ENCODE measurements at regions not wholly inside any gene's neighbourhood (a gene's known extent, or its start where the extent isn't known, plus 50 kb on each side); places are given as distances from the start of the nearest gene placed in this dataset.
"Not testable (repeated sequence)": the region's sequence is repeated elsewhere in the genome, so short reads cannot be mapped to it uniquely, and the experiment has no call there.

DNA sequence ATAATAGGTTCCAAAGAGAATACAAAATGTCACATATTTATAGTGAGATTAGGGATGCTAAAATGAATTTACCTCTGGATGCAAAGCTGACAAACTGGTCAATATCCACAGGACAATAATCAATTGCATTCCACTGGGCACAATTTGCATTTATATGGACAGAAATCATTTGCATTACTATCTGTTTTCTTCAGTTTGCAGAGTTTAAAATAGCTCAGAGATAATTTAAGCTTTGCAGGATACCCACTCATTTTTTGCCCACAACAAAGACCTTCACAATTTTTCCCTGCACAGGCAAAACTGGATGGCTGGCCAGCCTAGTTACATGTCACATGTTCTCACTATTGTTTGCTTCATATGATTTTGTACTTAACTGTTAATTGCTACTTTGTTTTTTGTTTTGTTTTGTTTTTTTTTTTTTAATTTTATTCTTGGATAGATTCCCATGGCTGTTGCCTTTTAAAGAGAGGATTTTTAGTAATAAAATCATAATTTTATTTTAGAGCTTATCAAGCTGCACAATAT lies 483.5 kb downstream of the UTRN start:
- DNase-seq (ENCODE audit: low read depth) = no peak

DNA sequence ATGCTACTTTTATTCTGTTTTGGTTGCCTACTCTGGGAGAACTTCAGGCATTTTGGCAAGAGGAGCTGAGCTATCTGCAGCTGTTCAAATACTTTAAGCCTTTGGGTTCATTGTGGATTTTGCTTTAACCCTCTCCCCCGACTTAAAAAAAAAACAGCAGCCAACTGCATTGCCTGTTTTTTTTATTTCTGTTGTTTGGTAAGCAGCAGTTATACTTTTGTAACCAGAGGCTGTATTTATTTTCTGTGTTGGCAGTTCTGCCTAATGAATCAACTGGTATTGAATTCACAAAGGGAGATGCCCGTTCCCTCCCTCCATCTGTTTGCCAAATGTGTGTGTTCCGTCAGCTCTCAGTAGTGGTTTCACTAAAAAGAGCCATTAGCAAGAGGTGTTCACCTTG lies 484.0 kb downstream of the UTRN start:
- no peak for DNase-seq (ENCODE audit: low read depth)

DNA sequence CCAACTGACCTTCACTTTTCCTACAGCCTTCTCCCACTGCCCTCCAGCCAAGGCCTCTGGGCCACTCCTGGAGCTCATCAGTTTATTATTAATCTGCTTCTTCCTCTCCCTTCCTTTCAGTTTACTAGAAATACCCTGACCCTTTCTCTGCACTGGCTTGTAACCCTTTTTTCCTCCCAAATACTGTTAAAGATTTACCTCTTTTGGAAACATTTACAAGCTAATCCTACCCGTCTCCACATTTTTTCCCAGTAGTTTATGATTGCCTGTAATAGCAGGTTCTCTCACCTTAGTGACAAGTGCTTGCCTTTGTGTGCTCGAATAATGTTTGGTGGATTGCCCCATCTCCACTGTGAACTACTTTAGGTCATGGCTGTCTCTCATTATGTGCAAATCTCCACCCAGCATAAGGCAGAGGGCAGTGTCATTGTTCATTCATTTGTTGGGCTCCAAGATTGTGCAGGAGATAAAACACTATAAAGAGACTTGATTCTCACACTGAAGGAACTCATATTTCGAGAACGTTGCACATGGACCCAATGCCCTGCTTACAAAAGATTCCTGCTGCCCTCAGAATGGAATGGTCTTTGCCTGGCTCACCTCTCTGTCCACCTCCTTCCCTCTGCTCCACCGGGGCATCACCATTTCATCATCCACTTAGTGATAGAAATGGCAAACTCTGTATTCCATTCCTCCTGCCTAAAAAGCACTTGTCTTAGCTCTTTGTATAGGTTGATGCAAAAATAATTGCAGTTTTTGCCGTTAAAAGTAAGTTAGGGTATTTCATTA lies 491.1 kb downstream of the UTRN start:
- DNase-seq (ENCODE audit: low read depth) = no peak

DNA sequence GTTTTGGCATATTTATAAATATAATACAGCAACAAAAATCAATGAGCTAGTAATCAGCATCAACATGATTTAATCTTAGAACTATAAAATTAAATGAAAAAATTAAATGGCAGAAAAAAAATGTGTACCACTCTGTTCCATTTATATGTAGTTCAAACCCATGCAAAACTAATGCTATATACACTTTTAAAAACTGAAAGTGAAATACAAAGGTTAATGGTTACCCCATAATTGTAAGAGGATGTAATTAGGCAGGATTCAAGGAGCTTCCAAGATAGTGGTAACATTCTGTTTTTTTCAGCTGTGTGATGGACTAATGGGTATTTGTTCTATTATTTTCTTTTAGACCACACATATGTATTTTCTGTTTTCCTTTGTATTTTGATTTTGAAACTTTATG lies 492.1 kb downstream of the UTRN start:
- DNase-seq (ENCODE audit: low read depth) = no peak

DNA sequence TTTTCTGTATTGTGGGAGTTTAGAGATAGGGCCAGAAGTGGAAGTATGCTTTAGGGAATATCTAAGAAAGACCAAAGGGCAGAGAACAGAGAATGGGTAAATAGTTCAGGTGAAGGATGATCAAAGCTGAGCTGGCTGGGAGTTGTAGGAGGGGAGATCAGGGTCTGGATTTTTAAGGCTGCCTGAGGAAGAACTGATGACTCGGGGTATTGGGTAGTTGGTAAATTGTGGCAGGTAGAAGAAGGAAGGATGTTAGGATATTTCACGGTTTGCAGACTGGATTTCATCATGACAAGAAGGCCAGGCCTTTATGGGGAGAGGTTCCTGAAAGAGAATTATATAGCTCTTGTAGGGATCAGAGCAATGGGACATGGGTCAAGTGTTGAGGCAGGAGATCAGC lies 492.9 kb downstream of the UTRN start:
- DNase-seq (ENCODE audit: low read depth) = no peak

DNA sequence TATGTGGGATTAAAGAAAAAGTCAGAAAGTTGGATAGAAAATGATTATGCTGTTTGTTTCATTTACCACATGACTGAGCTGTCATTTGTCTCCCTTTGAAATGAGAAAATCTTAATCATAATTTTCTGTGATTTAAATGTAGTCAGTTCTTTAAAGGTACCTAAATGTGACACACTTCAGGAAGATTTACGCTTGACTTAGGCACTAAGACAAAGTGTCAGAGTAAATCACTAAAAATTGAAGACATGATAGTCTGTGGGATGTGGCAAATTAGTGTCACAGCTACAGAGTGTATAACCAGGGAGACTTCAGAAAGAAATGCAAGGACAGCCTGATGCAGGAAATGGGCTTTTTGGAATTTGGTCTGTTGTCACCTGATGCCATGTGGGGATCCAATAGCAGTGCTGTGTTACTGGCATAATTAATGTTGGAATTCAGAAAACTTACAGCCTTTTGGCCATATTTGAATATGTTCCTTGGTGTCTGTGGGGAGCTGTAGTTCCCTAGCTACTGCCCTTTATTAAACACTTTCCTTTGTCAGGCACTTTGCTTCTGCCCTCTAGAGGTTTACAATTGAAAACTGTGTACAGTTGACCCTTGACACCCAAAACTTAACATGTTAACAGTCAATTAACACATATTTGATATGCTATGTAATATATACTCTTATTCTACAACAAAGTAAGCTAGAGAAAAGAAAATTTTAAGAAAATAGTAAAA lies 493.8 kb downstream of the UTRN start:
- DNase-seq (ENCODE audit: low read depth) = no peak

DNA sequence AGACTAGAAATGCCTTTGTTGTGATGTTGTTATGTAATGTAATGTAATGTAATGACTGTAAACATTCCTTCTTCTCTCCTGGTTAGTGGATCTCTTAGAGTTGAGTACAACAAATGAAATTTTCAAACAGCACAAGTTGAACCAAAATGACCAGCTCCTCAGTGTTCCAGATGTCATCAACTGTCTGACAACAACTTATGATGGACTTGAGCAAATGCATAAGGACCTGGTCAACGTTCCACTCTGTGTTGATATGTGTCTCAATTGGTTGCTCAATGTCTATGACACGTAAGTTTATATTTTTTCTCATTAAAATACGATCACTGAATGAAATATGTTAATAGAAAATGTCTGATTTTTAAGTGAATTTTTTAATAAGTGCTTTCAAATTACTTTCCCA lies 496.7 kb downstream of the UTRN start:
- no peak for DNase-seq (ENCODE audit: low read depth)

DNA sequence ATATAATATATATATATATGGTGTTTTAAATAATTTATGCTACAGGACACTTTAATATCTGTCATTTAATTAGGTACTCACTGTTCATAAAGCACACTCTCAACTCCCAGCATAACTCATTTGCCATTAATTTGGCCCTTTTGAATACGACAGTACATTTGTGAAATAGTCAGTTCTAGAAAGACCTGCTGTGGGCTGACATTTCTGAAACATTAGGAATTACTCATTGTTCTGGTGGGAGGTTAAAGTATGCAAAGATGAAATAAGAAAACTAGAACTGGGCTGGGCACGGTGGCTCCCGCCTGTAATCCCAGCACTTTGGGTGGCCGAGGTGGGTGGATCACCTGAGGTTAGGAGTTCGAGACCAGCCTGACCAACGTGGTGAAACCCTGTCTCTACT lies 497.5 kb downstream of the UTRN start:
- no peak for DNase-seq (ENCODE audit: low read depth)

DNA sequence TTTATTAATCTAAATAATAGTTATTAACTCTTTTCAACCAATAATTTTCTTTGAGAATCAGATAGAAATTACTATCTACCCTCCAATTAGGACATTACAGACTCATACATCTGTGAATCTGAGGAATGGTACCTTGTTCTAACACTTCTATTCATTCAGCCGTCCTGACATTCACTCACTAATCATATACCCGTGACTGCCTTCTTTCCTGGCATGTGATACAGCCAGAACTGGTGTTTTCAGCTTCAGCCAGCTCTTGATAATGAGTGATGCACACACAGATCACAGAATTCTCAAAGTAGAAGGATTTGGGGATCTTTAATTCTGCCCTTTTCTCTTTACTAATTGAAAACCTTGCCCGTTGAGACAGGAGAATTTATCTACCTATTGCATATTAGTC lies 499.9 kb downstream of the UTRN start:
- no peak for DNase-seq (ENCODE audit: low read depth)

DNA sequence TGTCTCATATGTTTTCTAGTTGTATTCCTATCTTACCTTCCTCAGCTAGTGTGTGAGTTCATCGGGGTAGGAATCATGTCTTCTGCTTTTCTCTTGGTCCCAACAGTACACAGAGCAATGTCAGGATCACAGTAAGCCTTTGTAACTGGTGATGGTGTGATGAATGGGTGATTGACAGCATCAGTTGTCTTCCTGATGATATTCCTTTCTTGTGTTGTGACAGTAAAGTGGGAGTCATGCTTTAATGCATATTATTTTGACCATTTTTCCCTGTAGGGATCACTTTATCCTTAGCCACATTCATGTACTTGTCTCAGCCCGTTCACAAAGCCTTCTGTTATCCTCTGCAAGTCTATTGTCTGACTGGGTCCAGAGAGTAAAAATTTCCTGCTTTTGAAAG lies 501.7 kb downstream of the UTRN start:
- no peak for DNase-seq (ENCODE audit: low read depth)

DNA sequence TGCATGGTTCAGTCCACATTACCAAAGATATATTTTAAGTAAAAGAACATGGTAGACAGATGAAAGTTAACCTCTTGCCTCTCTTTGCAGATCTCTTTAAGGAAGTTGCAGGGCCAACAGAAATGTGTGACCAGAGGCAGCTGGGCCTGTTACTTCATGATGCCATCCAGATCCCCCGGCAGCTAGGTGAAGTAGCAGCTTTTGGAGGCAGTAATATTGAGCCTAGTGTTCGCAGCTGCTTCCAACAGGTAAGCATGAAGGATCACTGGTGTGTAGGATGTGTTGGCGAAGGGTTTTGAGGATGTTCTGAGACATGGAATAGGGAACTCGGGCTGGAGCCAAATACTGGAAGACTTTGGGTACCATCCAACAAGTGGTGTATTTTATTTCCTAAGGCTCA lies 508.6 kb downstream of the UTRN start:
- DNase-seq (ENCODE audit: low read depth) = no peak

DNA sequence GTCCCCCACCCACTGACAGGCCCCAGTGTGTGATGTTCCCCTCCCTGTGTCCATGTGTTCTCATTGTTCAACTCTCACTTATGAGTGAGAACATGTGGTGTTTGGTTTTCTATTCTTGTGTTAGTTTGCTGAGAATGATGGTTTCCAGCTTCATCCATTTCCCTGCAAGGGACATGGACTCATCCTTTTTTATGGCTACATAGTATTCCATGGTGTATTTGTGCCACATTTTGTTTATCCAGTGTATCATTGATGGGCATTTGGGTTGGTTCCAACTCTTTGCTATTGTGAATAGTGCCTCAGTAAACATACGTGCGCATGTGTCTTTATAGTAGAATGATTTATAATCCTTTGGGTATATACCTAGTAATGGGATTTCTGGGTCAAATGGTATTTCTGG lies 509.9 kb downstream of the UTRN start:
- not testable (repeated sequence) for DNase-seq (ENCODE audit: low read depth)

DNA sequence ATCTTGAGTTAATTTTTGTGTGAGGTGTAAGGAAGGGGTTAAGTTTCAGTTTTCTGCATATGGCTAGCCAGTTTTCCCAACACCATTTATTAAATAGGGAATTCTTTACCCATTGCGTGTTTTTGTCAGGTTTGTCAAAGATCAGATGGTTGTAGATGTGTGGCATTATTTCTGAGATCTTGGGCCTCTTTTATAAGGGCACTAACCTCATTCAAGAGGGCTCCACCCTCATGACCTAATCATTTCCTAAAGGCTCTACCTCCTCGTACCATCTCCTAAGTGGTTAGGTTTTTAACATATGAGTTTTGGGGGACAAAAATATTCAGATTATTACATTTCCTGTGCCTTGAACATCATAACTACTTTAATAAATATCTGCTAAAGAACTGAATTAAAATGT lies 510.9 kb downstream of the UTRN start:
- DNase-seq (ENCODE audit: low read depth) = no peak

DNA sequence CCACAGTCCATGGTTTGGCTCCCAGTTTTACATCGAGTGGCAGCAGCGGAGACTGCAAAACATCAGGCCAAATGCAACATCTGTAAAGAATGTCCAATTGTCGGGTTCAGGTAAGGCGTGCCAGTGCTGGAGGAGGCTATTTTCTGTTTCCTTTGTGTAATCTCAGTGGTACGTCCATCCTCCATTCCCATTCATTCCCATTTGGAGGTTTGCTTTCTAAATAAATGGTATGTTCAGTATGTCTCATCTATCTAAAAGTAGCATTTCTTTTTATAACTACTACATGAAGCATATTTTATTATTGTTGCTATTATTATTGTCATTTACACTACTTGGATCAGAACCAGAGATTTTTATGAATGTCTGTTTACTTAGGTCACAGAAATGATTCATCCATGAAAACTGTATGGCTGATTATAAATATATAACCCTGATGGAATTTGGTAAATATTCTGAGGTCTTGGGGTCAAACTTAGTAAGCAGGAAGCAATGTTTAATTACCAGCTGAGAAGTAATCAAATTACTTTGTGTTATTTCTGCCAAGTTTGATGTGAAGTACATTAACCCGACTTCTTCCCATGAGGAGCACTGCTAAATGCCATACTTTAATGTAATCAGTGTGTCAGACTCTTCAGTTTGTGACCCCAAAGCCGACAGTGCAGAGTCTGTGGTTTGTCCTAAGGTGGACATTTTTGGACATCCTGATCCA lies 512.9 kb downstream of the UTRN start:
- no peak for DNase-seq (ENCODE audit: low read depth)

DNA sequence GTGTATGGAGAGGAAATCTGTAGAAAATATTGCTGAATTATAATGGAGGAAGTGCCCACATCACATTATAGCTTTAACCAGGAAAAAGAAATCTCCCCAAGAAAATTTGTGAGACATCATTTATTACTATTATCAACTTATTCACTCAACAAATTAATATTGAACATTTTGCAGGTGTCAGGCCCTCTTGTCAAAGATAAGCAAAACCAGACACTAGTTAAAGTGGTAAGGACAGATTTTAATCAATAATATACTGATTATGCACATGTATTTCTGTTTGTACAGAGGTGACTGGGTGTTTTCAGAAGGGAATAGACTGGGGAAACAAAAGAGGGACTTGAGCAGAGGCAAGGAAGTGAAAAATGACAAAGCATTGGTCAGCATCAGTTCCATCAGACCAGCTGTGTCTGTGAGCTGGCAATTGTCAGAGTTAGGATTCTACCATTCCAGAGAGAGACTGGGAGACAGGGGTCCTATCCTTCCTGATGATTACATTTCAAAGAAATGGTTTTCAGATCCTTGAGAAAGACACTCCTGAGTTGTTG lies 519.2 kb downstream of the UTRN start:
- DNase-seq (ENCODE audit: low read depth) = no peak

DNA sequence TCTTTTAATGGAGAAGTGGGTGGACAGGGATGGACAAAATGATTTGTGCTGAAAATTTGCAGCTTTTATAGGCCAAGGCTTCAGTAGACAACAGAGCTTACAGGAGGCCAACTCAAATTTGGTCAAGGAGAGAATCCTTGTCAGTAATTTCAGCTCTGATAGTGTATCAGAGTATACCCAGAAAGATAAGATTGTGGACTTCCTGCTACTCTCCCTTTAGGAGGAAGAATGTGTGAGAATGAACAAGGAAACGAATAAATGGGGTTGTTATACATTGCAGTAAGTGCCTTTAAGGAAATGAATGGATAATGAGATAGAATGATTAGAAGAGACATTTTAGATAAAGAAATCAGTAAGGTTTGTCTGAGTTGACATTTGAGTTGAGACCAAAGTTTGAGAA lies 519.9 kb downstream of the UTRN start:
- no peak for DNase-seq (ENCODE audit: low read depth)

DNA sequence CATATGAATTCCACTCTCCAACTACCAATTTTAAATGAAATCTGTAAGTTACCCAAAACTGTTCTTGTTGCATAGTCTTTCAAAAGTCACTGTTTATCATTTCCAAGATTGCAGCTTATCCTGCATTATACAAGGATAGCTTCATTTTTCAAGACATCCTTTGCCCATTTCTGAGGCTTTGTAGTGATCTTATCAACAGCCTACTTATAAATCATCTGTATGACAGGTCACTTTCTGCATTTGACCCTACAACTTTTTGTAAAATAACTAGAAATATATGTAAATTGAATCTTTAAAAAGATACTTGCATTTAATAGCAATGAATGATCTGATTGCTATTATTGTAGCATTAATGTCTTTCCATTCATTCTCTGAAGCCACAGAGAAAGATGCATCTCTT lies 521.1 kb downstream of the UTRN start:
- DNase-seq (ENCODE audit: low read depth) = no peak

DNA sequence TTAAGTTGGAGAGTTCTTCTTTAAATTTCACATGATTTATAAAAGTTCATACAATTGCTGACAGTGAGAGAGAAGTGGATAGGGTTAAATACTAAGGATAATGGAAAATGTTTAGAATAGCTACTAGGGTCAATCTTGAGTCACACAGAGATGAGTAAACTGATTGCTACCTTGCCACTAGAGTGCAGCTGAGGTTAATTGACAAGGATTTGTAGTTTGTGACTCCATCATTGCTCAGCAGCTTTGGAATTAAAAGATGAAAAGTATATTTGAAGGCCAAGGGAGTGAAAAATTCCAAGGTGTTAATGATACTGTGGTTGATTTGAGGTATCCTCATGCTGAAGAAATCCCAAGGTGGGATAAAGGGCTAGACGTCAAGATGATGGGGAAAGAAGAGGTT lies 524.0 kb downstream of the UTRN start:
- no peak for DNase-seq (ENCODE audit: low read depth)

DNA sequence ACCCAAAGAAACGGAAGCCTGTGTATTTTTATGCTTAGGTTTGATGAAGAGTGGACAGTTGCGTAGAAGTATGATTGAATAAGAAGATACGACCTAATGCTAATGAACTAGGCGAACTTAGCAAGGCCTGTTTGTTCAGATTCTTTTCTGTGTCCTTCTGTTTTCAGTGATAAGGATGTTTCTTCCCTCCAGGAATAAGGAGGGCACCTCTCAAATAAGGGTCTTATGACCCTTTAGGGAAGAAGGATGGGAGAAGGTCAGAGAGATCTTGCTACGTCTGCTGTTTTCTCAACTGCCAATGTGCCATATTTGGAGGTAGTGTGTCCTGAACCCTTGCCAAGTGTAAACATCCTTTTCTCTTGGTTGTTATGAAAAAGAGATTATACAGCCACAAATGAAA lies 524.8 kb downstream of the UTRN start:
- DNase-seq (ENCODE audit: low read depth) = no peak

DNA sequence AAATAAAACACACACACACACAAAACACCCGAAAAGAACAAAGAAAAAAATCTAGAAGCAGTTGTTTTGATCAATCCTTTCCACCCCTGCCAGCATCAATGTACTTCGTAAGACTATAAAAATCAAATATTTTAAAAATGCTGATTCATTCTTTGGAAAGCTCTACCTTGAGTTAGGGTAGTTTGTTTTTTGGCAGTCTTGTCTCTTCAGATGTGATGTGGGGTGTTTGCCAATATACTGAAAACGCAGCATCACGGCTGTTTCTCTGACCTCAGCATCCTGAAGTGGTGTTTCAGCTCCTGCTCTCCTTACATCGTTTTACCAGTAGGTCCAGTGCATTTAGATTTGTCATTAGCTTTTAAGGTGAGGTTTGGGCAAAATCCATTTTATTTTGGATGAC lies 526.0 kb downstream of the UTRN start:
- no peak for DNase-seq (ENCODE audit: low read depth)

DNA sequence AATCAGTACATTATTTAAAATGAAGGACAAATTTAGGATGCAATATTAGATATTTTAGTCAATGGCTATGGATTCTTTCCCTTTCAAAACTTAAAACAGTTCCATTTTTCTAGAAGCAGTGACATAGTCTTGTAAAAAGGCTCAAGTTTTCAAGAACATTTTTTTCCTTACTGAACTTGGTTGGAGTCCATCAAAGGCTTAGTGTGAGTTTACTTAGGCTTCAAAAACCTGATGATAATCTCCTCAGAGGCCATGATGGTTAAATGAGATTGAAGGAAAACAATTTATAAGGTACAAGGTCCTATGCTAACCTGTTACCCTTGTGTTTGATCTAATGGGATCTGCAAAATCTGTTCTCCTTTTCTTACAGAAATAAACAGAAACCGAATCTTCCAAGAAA lies 531.8 kb downstream of the UTRN start:
- no peak for DNase-seq (ENCODE audit: low read depth)

DNA sequence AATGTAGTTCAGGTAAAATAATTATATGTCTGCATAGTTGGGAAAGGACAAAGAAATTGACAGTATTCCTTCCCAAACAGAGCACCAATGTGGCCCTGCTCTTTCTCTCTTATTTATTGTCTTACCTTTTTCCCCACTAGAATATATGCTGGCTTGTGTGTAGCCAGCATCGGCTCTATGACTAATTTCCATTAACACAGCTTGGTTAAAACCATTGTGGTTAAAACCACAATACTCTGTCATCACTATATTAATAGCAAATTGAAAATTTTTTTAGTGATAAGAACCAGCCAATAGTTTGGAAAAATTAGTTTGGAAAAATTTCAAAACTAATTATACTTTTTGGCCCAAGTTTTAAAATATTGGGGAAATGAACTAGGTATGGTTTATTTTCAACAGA lies 535.1 kb downstream of the UTRN start:
- no peak for DNase-seq (ENCODE audit: low read depth)

DNA sequence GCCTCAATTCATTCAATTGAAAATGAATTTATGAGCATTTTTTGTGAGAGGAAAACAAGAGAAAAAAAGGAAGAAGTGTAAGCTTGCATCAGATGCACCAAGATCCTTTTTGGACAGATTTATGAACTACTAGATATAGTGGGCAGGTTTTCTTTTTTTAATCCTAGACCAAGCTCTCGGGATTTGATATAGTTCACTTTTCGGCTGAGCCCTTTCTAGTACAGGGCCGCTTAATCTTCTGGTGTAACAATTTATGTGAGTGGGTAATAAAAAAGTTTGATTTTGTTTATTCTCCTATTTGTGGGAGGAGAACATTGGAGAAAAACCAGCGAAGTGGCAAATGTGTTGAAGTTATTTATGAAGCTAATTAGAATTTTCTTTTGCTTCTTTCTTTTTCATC lies 538.0 kb downstream of the UTRN start:
- no peak for DNase-seq (ENCODE audit: low read depth)

Measured in stimulated activated CD8-positive, alpha-beta memory T cell treated with anti-CD3 and anti-CD28 coated beads, Interleukin-15, amount 100 ng/mL, for 24 hours (primary cell).